Progenitor cell of endocrine pancreas (in vitro differentiated cells): ENCODE measurements at regions not wholly inside any gene's neighbourhood (a gene's known extent, or its start where the extent isn't known, plus 50 kb on each side); places are given as distances from the start of the nearest gene placed in this dataset.

Experiments used
- DNase-seq: peaks from one replicate; pipeline ENCODE4 v3.0.0; 2021; ENCODE audit warnings: low spot score; ENCODE audit not compliant: unreplicated experiment
- H3K27ac Mint-ChIP-seq: 2 replicates; pipeline ENCODE4 v1.8.0; 2021; ENCODE audit warnings: mild to moderate bottlenecking, moderate library complexity, mixed read lengths
- H3K27me3 Mint-ChIP-seq: 2 replicates; pipeline ENCODE4 v1.8.0; 2021; ENCODE audit warnings: mixed read lengths
- H3K36me3 Mint-ChIP-seq: 2 replicates; pipeline ENCODE4 v1.8.0; 2022; ENCODE audit warnings: mixed read lengths; ENCODE audit not compliant: insufficient read depth
- H3K4me1 Mint-ChIP-seq: 2 replicates; pipeline ENCODE4 v1.8.0; 2021; ENCODE audit warnings: low read depth, mixed read lengths
- H3K4me3 Mint-ChIP-seq: 2 replicates; pipeline ENCODE4 v1.8.0; 2021; ENCODE audit warnings: low read depth, mild to moderate bottlenecking, moderate library complexity, mixed read lengths
- H3K9me3 Mint-ChIP-seq: 2 replicates; pipeline ENCODE4 v1.8.0; 2021; ENCODE audit warnings: low read depth, mixed read lengths
- CTCF ChIP-seq: fragments of 200-600 bp; sonication (generic); IDR thresholded peaks from one replicate; pipeline ENCODE4 v1.5.0; 2021; ENCODE audit warnings: antibody characterized with exemption, mild to moderate bottlenecking; ENCODE audit not compliant: unreplicated experiment

- no peaks in the 10 kb centered on the region for H3K36me3 Mint-ChIP-seq
- DNase-seq = no peak
- H3K4me3 Mint-ChIP-seq = no peak overlapping the region
- no peaks in the 10 kb centered on the region for H3K27me3 Mint-ChIP-seq
- peaks cover under 1% of the 10 kb centered on the region for H3K9me3 Mint-ChIP-seq
- H3K27ac Mint-ChIP-seq = no peak overlapping the region
- TF ChIP-seq CTCF = no peak
- peaks cover 2% of the 10 kb centered on the region for H3K4me1 Mint-ChIP-seq
Observed at GRCh38 chr18:66708646-66709045, 104.8 kb upstream of the CDH19 start.

- DNase-seq = no peak
- TF ChIP-seq CTCF = no peak
- no peak overlapping the region for H3K27ac Mint-ChIP-seq
- no peak overlapping the region for H3K4me3 Mint-ChIP-seq
- H3K27me3 Mint-ChIP-seq = no peaks in the 10 kb centered on the region
- H3K4me1 Mint-ChIP-seq = peaks cover 2% of the 10 kb centered on the region
- H3K9me3 Mint-ChIP-seq = no peaks in the 10 kb centered on the region
- no peaks in the 10 kb centered on the region for H3K36me3 Mint-ChIP-seq
Observed at GRCh38 chr18:66707473-66707872, 103.6 kb upstream of the CDH19 start.

- Mint-ChIP-seq H3K4me3 (no peak overlapping the region), H3K36me3 (no peaks in the 10 kb centered on the region), H3K4me1 (no peaks in the 10 kb centered on the region), H3K27ac (no peak overlapping the region), H3K27me3 (no peaks in the 10 kb centered on the region), H3K9me3 (peaks cover 5% of the 10 kb centered on the region)
- TF ChIP-seq CTCF = no peak
- no peak for DNase-seq
Observed at GRCh38 chr18:66695281-66695680, 91.4 kb upstream of the CDH19 start.

GRCh38 chr18:66694852-66695251 is 91.0 kb upstream of the CDH19 start:
- Mint-ChIP-seq H3K9me3 (peaks cover 8% of the 10 kb centered on the region), H3K27ac (no peak overlapping the region), H3K27me3 (no peaks in the 10 kb centered on the region), H3K36me3 (no peaks in the 10 kb centered on the region), H3K4me1 (no peaks in the 10 kb centered on the region), H3K4me3 (no peak overlapping the region)
- no peak for TF ChIP-seq CTCF
- no peak for DNase-seq

- peaks cover 17% of the 10 kb centered on the region for H3K9me3 Mint-ChIP-seq
- TF ChIP-seq CTCF = no peak
- H3K36me3 Mint-ChIP-seq = no peaks in the 10 kb centered on the region
- DNase-seq = no peak
- no peaks in the 10 kb centered on the region for H3K27me3 Mint-ChIP-seq
- H3K4me1 Mint-ChIP-seq = peaks cover 5% of the 10 kb centered on the region
- no peak overlapping the region for H3K4me3 Mint-ChIP-seq
- H3K27ac Mint-ChIP-seq = no peak overlapping the region
Observed at GRCh38 chr18:66687635-66688034, 83.7 kb upstream of the CDH19 start.
